Endothelial cell of umbilical vein (primary cell): ENCODE measurements at regions not wholly inside any gene's neighbourhood (a gene's known extent, or its start where the extent isn't known, plus 50 kb on each side); places are given as distances from the start of the nearest gene placed in this dataset.

ENCODE experiments used
- CTCF ChIP-seq, 2 donors: IDR thresholded peaks; 1 replicate in 1 of 2; 2 replicates in 1 of 2; pipeline ENCODE4 v1.5.1; 2011; ENCODE audit warnings: low read length in 2 of 2, mild to moderate bottlenecking in 2 of 2, moderate library complexity in 2 of 2, control low read depth in 1 of 2, inconsistent platforms in 1 of 2, low read depth in 1 of 2; ENCODE audit not compliant: insufficient read depth in 1 of 2; ENCODE audit errors: extremely low read depth in 1 of 2
- EZH2 ChIP-seq: IDR thresholded peaks from 2 replicates; pipeline ENCODE4 v1.6.1; 2012; ENCODE audit warnings: borderline replicate concordance, low read depth, mild to moderate bottlenecking, moderate library complexity, low read length, inconsistent platforms; ENCODE audit not compliant: severe bottlenecking
- JUN ChIP-seq: IDR thresholded peaks from 2 replicates; pipeline ENCODE4 v1.6.1; 2011; ENCODE audit warnings: borderline replicate concordance, low read depth; ENCODE audit not compliant: insufficient read length, insufficient read depth
- MAX ChIP-seq: IDR thresholded peaks from 2 replicates; pipeline ENCODE4 v1.6.1; 2011; ENCODE audit not compliant: insufficient read depth, insufficient read length
- MYC ChIP-seq: IDR thresholded peaks from one replicate; pipeline ENCODE4 v1.6.1; 2011; ENCODE audit warnings: mild to moderate bottlenecking, low read depth, low read length
- POLR2A ChIP-seq: IDR thresholded peaks from 2 replicates; pipeline ENCODE4 v1.6.1; 2012; ENCODE audit warnings: low read depth, mild to moderate bottlenecking, control low read depth, low read length
- POLR2AphosphoS5 ChIP-seq: IDR thresholded peaks from 2 replicates; pipeline ENCODE4 v1.6.1; 2012; ENCODE audit warnings: low read depth, mild to moderate bottlenecking, control low read depth, low read length, moderate library complexity; ENCODE audit not compliant: insufficient read depth

- TF ChIP-seq CTCF (IDR thresholded peaks at IDR 0.05; ENCODE audit: extremely low read depth in 1 of 2, insufficient read depth in 1 of 2, low read depth in 1 of 2, low read length in 2 of 2) = no peak
- no peak for TF ChIP-seq POLR2A
- no peak for TF ChIP-seq MAX
- TF ChIP-seq EZH2 = no peak
- no peak for TF ChIP-seq JUN
- TF ChIP-seq POLR2AphosphoS5 = no peak
- no peak for TF ChIP-seq MYC
Observed at GRCh38 chr1:143604887-143605286, 366.9 kb downstream of the FAM72C start.
